22Rv1 (cell line): ENCODE measurements at regions not wholly inside any gene's neighbourhood (a gene's known extent, or its start where the extent isn't known, plus 50 kb on each side); places are given as distances from the start of the nearest gene placed in this dataset.

Experiments used
- H3K27ac ChIP-seq: fragments of 450-650 bp; 2 replicates; pipeline ENCODE4 v1.5.1; 2017
- CTCF ChIP-seq: fragments of 450-650 bp; IDR thresholded peaks from 2 replicates; pipeline ENCODE4 v1.5.1; 2017; ENCODE audit warnings: mild to moderate bottlenecking
- ZFX ChIP-seq: fragments of 450-650 bp; IDR thresholded peaks from 2 replicates; pipeline ENCODE4 v1.6.1; 2017; ENCODE audit warnings: antibody characterized with exemption, borderline replicate concordance

GRCh38 chr11:29032384-29033149 lies 924.4 kb downstream of the METTL15 start:
- no peak for TF ChIP-seq ZFX
- no peak overlapping the region for H3K27ac ChIP-seq

- TF ChIP-seq ZFX: no peak
- no peak for TF ChIP-seq CTCF
Measured at GRCh38 chr11:29029452-29029851, 921.3 kb downstream of the METTL15 start.

GRCh38 chr11:29027436-29027835 lies 919.2 kb downstream of the METTL15 start:
- no peak for TF ChIP-seq CTCF
- TF ChIP-seq ZFX: no peak
- no peak overlapping the region for H3K27ac ChIP-seq

More at GRCh38 chr11:29029452-29029851, 921.3 kb downstream of the METTL15 start:
- no peak overlapping the region for H3K27ac ChIP-seq

GRCh38 chr11:29026286-29026685 lies 918.1 kb downstream of the METTL15 start:
- TF ChIP-seq ZFX: no peak
- no peak for TF ChIP-seq CTCF
- no peak overlapping the region for H3K27ac ChIP-seq

GRCh38 chr11:29025001-29025400 lies 916.8 kb downstream of the METTL15 start:
- no peak overlapping the region for H3K27ac ChIP-seq
- TF ChIP-seq CTCF: no peak

GRCh38 chr11:29024386-29024785 lies 916.2 kb downstream of the METTL15 start:
- H3K27ac ChIP-seq: no peak overlapping the region
- no peak for TF ChIP-seq CTCF
- TF ChIP-seq ZFX: no peak

- TF ChIP-seq CTCF: no peak
- no peak for TF ChIP-seq ZFX
- no peak overlapping the region for H3K27ac ChIP-seq
Measured at GRCh38 chr11:29023761-29024160, 915.6 kb downstream of the METTL15 start.

GRCh38 chr11:29022676-29023075 lies 914.5 kb downstream of the METTL15 start:
- TF ChIP-seq ZFX: no peak
- no peak for TF ChIP-seq CTCF
- no peak overlapping the region for H3K27ac ChIP-seq
